Stomach (tissue), 4 donors: ENCODE measurements at regions not wholly inside any gene's neighbourhood (a gene's known extent, or its start where the extent isn't known, plus 50 kb on each side); places are given as distances from the start of the nearest gene placed in this dataset.

Experiments
- CTCF ChIP-seq, 7 experiments: fragments of 450-650 bp in 4 of 7; fragments of 200-600 bp in 3 of 7; sonication (generic) in 3 of 7; IDR thresholded peaks; one replicate each; pipeline ENCODE4 v1.5.1; 2016 to 2019; ENCODE audit warnings: antibody characterized with exemption in 7 of 7, control low read depth in 2 of 7, mild to moderate bottlenecking in 1 of 7
- EP300 ChIP-seq: sonication (generic); formaldehyde crosslinking; IDR thresholded peaks from one replicate; pipeline ENCODE4 v1.6.1; 2017; ENCODE audit warnings: antibody characterized with exemption
- POLR2AphosphoS5 ChIP-seq, 3 donors: sonication (generic); formaldehyde crosslinking; IDR thresholded peaks; one replicate each; pipeline ENCODE4 v1.6.1; 2016; ENCODE audit warnings: antibody characterized with exemption in 3 of 3

- TF ChIP-seq POLR2AphosphoS5 (IDR thresholded peaks at IDR 0.05) (peak; percentile 55 to 86 (median 82)), CTCF (IDR thresholded peaks at IDR 0.05) (peak in 4 of 7 experiments; percentile 20 to 35 (median 28)), EP300 (peak; percentile 57)
Measured at GRCh38 chr3:188052169-188053035, 101.6 kb upstream of the LPP start.
